ENCODE measurements at regions not wholly inside any gene's neighbourhood (a gene's known extent, or its start where the extent isn't known, plus 50 kb on each side); places are given as distances from the start of the nearest gene placed in this dataset.

DNA sequence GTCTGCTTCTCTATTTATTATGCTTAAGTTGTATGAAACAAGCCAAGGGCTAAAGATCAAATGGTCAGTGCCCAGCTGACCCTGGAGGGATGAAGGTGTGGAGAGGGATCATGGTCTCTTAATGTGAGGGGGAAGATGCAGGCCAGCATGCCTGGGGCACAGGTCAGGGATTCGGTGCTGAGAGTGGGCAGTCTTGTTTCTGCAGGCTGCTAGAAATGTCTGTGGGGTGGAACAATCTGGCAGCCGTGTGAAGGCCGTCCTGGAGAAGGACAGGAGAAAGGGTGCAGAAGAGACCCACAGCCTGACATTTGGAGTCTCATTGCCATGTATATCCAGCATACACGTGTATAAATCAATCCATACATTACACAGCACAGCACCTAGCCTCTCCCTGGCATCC is 258.3 kb upstream of the MOCS1 start:
- DNase-seq: no peak

DNA sequence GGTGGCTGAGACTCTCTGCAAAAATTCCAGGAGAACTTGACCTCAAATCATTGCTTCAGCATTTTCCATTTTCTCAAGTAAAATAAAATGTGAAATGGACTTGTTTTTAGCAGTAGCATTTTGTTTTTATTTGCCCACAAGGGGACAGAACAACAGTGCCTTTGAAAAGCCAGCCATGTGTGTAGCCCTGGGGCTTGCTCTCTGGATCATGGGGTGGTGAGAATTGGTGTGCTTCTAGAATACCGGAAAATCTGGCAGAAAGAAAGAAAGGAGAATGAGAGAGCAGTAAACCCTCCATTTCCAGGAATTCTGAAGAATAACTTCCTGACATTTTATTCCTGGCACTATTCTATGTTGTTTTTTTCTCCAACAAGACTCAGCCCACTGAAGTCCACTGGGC is 254.7 kb upstream of the MOCS1 start:
- no peak for DNase-seq

DNA sequence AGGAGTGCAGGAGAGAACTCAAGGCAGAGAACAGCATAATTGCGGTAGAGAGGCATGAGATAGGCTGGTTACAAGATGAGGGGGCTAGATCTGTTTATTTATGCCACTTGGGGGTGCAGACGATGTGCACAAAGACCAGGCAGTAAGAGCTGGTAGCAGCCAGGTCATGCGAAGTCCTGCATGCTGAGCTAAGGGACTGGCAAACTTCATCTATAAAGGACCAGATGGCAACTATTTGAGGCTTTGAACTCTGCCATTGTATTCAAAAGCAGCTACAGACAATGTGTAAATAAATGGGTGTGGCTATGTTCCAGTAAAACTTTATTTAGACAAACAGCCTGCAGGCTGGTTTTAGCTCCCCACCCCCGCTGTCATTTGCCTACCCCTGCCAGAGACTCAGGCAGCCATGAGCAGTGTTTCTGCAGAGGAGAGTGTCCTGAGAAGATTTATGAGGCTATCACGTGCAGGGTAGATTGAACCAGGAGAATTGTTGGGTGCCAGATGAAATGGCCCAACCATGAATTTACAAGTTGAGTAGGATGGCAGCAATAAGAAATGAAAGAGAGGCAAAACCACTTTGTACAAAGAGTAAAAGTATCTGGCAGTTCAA is 253.4 kb upstream of the MOCS1 start:
- DNase-seq: peak; percentile 49

DNA sequence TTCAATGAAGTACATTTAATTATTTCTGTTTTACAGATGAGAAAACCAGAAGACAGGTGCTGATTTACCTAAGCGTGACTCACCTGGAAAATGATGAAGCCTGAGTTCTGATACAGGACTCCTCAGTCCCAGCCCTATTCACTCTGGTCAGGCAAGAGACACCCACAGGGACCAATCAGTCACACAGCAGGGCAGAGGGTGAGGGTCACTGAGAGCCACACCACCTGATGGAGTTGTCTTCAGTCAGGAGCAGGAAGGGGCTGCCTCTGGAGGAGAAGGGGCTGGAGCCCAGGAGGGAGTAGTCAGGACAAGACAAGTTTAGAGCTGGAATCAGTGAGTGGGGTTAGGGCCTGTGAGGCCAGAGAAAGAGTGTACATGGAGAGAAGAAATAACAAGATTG is 251.2 kb upstream of the MOCS1 start:
- DNase-seq: no peak

DNA sequence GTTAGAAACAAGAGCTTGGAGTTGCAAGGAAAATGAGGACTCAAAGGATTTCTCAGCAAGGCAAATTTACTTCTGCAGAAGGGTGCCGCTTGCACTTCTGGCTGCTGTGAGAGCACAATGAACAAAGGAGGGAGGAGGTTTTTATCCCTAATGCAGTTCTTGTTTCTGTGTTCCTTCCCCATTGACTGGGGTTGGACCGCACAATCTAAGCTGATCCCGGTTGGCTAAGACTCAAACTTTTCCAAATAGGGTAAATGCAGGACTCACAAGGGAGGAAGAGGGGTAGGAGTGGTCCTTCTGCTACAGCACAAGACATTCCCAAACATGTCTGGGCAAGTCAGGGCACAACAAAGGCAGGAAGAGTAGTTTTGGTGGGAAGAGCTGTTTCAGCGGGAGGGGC is 249.6 kb upstream of the MOCS1 start:
- DNase-seq: no peak

DNA sequence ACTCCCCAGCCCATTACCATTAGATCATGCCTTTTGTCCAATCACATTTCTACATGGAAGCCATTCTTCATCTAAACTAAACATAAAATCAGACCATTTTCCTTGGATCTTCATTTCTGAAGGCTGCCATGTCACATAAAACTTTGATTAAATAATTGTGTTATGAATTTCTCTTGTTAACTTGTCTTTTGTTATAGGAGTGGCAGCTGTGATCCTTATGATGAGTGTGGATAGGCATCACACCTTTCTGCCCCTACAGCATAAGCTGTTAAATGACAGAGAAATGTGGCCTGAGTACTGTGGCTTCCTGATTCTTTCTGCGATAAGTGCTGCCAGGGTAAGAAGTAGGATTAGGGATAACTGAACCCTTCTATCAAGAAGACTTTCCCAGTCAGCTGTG is 247.1 kb upstream of the MOCS1 start:
- no peak for DNase-seq

DNA sequence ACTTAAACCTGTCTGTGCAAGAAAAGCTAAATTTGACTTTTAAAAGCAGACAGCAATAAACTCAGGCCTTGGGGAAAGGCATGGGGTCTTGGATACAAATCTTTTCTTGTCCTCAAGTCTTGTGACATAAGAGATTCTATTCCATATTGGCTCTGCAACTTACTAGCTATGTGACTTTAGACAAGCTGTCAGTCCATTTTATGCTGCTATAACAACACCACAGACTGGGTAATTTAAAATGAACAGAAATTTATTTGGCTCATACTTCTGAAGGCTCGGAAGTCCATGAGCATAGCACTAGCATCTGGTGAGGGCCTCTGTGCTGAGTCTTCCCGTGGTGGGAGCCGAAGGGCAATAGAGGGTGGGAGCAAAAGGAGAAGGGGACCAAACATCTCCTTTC is 246.0 kb upstream of the MOCS1 start:
- DNase-seq: no peak

DNA sequence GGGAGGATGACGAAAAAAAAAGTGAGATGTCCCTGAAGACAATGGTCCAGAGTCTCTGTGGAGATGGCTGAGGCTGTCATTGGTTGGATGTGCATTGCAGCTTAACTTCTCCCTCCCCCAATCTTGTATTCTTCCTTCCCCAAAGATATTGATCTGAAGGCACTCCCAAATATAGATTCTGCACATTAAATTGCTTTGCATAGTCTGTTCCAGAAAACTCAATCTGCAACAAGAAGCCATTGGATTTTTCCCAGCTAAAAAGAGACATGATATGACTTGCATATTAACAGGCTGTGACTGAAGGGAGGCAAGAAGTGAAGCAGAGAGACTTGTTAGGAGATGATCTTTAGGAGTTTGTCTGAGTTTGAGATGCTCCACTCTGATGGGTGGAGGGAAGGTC is 245.2 kb upstream of the MOCS1 start:
- no peak for DNase-seq

DNA sequence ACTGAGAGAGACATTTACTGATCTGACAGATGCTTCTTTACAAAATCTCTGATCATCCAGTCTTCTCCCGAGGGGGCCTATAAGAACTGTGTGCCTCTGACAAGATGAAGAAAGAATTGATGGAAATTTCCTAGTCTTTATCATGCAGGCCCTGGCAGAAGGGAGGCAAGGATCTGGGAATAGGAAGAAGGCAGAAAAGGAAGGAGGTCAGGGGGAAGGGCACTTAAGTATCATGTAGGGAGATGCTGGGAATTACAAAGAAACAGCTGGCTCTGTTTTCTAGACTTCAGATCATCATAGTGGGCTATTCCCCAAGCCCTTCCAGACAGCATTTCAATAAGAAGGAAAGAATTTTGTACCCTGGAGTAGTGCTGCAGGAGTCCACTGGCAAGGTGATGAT is 243.3 kb upstream of the MOCS1 start:
- DNase-seq: no peak

DNA sequence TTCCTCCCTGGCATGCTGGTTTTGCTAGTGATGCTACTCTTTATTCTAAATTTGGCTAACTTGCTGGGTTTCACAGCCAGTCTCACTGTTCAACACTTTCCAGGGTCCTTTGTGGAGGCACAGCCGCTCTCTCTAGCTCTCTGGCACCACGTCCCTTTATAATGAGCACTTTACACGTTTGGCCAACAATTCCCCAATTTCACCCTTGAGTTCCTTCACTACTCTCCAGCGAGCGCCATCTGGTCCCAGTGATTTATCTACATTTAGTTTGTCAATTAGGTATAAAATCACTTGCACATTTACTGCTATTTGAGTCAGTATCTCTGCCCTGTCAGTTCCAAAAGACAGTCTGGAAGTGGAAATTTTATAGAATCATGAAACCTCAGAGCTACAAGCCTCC is 241.9 kb upstream of the MOCS1 start:
- DNase-seq: no peak

DNA sequence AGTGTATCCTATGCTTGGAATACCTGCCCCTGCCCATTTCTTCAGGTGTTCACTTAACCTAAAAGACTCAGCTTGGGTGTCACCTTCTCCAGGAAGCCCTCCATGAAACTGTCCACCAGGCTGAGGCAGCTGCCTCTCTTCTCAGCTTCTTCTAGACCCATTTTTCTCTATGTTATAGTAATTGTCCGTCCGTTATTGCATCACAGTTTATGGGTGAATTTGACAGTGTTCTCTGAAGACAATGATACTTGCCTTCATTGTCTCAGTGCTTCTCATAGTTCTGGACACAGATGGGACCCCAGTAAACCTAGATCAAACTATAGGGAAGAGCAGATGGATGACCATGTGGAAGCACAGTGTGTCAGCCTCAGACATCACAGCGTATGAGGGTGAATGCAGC is 238.0 kb upstream of the MOCS1 start:
- no peak for DNase-seq

DNA sequence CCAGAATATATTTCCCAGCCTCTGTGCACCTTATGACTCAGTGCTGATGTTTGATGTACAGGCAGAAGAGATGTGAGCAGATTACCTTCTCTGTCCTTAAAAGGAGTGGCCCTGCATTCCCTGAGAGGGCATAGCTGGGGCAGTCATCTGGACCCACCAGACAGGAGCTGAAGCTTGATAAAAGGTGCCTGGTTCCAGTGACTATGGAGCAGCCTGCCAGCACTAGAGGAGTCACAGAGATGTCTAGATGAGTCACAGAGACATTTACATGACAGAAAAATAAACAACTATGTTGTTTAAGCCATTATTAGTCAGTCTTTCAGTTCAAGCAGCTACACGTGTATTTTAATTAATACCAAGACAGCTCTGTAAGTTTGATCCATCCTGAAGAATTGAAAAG is 237.1 kb upstream of the MOCS1 start:
- no peak for DNase-seq

DNA sequence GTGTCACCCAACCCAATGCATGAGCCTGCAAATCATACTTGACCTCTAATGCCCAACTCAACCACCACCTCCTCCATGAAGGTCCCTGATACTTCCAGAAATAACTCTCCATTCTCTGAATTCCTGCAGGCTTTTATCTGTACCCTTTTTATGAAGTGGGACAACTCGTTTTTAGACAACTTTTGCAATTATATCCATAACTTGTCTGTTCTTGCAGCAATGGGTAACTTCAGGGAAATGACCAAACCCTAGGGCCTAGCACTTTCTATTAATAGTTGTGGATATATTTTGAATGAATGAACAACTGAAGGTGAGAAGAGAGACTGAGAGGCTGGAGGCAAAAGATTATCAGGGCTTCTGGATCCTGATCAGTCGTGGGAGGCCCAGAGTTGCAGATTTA is 236.6 kb upstream of the MOCS1 start:
- no peak for DNase-seq

DNA sequence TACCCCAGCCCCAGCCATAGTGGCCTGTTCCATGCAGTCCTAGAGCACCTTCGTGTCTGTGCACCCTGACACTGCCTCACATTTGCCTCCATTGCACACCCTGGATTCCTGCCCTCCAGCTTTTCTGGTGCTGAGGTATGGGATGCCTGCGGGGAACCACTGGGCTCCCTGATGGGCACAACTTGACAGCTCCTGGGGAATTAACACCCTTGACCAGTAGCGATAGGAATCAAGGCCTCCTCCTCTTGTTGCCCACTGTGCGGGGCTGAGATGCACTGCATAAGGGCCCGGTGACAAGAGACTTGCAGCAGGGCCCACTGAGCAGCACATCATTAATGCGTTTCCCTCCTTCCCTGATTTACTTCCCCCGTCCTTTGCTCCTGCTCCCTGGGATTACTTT is 235.6 kb upstream of the MOCS1 start:
- no peak for DNase-seq

DNA sequence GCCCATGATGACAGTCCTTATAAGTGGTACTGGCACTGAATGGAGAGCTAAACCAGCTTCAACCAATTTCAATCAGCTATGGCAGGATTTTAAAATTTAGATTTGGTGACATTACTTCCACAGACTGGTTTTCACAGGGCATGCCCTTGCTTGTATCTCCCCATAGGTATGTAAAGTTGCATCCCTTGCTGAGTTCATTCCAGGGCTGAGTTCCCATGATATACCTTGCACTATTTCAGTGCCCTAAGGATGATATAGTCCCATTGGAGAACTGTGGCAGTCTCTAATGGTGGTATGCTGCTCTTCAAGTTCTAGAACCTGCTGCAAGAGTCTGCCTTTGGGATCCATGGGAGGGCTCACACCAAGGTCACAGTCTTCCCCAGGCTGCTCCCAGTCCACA is 232.7 kb upstream of the MOCS1 start:
- no peak for DNase-seq

DNA sequence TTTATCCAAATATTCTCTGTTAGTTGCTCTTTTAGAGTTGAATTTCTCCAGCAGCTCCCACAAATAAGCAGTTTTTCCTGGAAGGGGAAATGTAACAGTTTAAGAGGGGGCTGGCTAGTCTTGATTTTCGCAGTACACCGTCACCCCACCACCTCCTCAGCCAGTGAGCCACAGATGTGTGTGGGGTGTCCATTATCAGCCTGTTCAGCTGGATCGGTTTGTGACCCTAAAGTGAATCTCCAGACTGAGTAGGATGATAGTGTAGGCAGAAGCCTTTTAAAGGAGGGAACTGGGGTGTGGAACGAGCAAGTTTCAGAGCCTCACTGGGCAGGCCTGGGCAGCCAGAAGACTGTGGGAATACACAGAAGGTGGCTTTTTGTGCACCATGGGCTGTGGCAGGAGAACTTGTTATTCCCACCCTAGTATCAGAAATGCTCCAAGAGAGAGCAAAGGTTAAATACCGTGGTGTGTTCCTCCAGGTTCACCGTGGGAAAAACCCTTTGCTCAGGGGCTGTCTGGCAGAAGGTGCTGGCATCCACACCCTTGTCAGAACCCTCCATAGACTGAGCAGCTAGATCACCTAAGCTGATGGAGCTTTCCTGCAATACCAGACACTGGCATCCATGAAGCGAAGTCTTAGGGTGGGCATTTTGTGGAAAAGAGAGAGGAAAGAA is 230.9 kb upstream of the MOCS1 start:
- no peak for DNase-seq

DNA sequence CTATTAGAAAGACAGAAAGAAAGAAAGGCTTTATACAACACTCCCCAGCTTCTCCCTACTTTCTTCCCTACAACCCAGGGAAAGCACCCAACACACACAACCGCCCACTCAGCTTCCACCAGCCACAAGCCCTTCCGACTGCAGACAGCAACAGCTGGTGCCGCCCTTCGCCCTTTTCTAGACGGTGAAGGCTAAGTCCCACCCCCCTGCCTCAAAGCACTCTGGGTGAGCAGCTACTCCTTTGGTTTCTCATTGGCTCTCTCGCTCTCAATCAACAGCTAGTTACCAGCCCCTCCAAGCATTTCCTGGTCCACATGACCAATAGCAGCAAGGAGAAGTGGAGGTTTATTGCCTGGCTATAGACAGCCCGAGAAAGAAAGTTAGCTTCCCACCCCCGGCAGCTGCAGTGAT is 230.1 kb upstream of the MOCS1 start:
- no peak for DNase-seq

DNA sequence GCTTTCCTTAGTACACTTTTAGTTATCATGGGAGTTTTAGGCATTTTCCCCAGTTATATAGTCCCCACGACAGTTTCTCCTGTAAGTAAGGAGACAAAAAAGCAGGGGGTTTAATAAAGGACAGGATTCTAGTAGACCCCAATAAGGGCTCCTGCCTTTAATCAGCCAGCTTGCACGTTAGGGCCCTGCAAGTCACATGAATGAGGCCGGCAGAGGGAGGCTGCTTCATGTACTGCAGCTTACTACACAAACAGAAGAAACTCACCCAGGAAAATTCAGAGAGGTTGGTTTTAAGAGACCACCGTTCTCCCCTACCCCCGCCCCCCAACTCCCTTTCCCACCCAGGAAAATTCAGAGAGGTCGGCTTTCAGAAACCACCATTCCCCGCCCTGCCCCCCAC is 229.7 kb upstream of the MOCS1 start:
- DNase-seq: no peak

DNA sequence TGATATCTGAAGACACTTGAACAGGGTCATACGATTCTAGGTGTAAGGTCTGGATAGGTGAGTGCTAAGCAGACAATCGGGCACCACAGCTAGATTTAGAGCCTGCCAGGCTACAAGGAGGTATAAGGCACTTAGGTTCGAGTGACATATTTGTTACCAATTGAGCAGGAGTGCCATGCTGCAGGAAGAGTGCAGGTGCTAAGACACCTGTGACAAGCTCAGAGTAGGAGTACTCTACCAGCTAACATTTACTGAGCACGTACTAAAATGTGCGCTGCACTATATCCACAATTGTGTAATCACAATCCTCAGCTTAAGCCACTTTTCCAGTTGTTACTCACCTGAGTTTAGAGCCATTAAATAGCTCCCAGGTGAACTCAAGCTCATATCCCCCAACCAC is 227.8 kb upstream of the MOCS1 start:
- DNase-seq: no peak

DNA sequence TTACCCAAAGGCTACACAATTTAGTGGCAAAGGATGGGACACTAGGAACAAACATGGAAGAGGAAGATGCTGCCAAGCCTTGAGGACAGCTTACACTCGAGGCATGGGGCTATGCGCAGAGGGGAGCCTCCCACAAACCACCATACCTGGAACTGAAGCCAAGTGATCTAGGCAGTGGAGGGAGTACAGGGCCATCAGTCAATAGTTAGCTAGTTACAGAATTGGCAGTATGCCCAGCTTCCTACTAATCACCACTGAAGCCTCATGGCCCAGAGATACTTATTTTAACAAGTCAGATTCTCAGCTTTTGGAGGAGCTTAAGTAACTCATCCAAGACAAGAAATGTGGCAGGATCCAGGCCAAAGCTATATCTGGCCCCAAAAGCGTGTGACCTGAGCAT is 226.6 kb upstream of the MOCS1 start:
- DNase-seq: peak; percentile 41

DNA sequence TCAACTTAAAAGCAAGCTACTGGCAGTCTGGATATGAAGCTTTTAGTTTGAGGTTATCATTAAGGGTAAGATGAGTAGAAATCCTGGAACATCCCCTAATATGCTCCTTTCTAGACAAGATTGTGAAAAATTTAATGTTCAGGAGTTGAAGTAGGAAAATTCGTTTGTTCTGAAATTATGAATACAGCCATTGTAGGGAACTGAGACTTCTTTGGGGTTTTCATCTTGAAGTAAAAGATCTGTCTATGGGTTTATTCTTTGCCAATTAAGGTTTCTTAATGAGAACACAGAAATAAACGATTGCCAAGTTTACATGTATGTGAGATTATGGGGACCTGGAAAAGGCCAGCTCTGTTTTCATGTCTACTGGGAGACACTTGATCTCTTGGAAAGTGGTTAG is 225.6 kb upstream of the MOCS1 start:
- DNase-seq: no peak

DNA sequence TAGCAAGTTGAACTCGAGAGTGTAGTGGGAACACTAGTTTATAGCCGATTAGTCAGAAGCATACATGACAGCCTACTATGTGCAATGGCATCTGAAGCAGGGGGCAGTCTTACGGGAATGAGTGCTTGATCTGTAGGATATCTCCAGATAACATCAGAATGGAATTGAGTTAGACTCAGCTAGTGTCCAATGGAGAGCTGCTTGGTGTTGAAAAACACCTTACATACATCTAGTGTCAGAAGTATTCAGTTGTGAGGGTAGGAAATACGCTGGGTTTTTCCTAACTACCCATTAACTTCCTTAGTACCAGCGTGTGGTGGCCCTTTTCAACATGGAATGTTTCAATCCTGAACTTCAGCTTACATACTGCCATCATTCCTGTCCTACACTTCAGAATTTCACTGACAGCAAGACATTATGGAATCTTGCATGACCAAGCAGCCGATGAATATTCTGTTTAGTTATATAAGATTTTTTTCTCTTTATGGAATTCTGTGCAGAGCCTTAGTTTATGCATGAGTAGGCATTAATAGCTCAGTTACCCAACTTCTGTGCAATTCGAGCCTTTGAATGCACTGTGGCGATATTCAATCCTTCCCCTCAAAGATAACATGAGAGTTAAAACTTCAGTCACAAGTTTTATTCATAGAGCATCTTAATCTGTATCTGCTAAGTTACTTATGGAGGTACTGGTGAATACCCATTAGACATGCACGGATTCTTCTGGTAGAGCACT is 218.6 kb upstream of the MOCS1 start:
- no peak for DNase-seq

DNA sequence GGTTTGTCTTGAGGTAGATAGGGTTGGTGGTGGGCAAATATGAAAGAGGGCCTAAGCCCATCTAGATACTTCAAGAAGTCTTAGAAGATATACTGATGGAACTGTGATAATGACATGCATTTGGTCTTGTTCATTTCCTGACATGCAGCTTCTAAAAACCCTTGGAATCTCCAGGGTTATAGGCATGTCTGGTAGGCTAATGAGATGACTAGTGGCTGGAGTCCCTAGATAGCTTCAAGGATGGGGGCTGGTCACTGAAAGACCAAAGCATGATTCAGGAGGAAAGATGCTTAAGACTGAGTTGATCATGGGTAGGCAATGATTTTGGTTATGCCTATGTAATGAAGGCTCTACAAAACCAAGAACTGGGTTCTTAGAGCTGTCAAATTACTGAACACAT is 217.9 kb upstream of the MOCS1 start:
- no peak for DNase-seq

DNA sequence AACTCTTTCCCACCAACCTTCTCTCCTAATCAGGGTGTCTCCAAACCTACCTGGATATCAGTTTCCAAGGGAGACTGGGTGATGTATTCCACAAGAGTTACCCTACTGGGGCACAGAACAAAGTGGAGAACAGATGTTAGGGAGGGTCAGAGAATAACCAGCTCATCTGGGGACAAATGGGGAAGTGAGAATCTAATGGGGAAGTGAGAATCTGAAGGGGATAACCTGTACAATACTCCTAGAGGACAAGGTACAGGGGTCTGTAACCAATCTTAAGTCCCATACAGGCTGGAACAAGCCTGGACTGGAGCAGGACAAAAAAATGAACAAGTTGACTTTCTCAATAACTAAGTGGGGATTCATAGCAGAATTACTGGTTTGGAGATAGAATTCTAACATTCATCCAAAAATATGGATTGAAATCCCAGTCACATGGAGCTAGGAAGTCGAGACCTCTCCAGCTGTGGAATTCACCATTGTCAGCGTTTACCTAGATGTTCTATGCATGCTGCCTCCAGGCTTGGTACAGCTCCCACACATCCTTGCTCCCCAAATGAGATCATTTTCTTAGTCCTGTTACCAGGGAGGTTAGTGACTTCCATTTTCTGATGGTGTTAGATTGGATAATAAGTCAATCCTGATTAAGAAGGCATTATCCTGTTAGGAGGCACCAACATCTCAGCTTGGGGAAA is 214.8 kb upstream of the MOCS1 start:
- DNase-seq: no peak

Measured in NCI-H748 treated with DMSO at 0.1 percent for 48 hours (cell line).